ENCODE measurements at regions not wholly inside any gene's neighbourhood (a gene's known extent, or its start where the extent isn't known, plus 50 kb on each side); places are given as distances from the start of the nearest gene placed in this dataset.
"Not testable (repeated sequence)": the region's sequence is repeated elsewhere in the genome, so short reads cannot be mapped to it uniquely, and the experiment has no call there.

GRCh38 chr4:111959222-111959621, 186.0 kb upstream of the FAM241A start:
- H3K36me3 ChIP-seq (ENCODE audit: control insufficient read depth in 2 of 2, extremely low read depth in 1 of 2, insufficient read depth in 2 of 2, low read length in 2 of 2): no peaks in the 10 kb centered on the region
- no peak overlapping the region for H3K4me3 ChIP-seq (replicated peaks in 1 of 3; ENCODE audit: insufficient read depth in 1 of 3, low read depth in 1 of 3, low read length in 3 of 3)
- peak; percentile 71 for TF ChIP-seq FOS (IDR thresholded peaks at IDR 0.05; ENCODE audit: borderline replicate concordance, insufficient read depth, low read length)
- no peak for TF ChIP-seq GATA2 (IDR thresholded peaks at IDR 0.05; ENCODE audit: insufficient read depth, insufficient read length, low read depth, low read length)
- TF ChIP-seq JUN (IDR thresholded peaks at IDR 0.05; ENCODE audit: borderline replicate concordance, insufficient read depth, insufficient read length, low read depth): peak; percentile 47
- H3K27ac ChIP-seq (ENCODE audit: insufficient read depth, low read depth, low read length): no peak overlapping the region
- no peaks in the 10 kb centered on the region for H4K20me1 ChIP-seq (replicated peaks; ENCODE audit: control insufficient read depth, extremely low read depth, insufficient read depth, low read length)
- CTCF ChIA-PET: interaction anchor here (0.6 to 2.5 kb wide), 2 partner anchors 16 to 74 kb away, joined by 3 to 14 read pairs; no protein-coding TSS in a partner anchor
- H3K9me1 ChIP-seq (replicated peaks; ENCODE audit: control insufficient read depth, extremely low read depth, insufficient read depth, low read length): no peaks in the 10 kb centered on the region
- FAIRE-seq (no peak), DNase-seq (ENCODE audit: low read depth, low spot score) (peak; percentile 41)
- intact Hi-C loops (cut with micrococcal nuclease) (no loop called here), dilution Hi-C loops (cut with MboI; ENCODE audit: extremely low pct_ligation_motif_present, low sequenced_read_pairs) (no loop called here)
- no peak overlapping the region for H3K9ac ChIP-seq (replicated peaks; ENCODE audit: extremely low read depth, insufficient read depth, low read length)
- H3K9me3 ChIP-seq (replicated peaks; ENCODE audit: control insufficient read depth, insufficient read depth, low read length): no peaks in the 10 kb centered on the region
- no peak overlapping the region for H2AFZ ChIP-seq (ENCODE audit: low read depth, low read length)
- no peak overlapping the region for H3K4me2 ChIP-seq (ENCODE audit: insufficient read depth, low read length)
- POLR2A ChIA-PET: no interaction called here
- peaks cover 16% of the 10 kb centered on the region for H3K4me1 ChIP-seq (ENCODE audit: control insufficient read depth, extremely low read depth, insufficient read depth, low read length)
- H3K27me3 ChIP-seq (ENCODE audit: control insufficient read depth in 2 of 2, insufficient read depth in 2 of 2, low read length in 2 of 2): no peaks in the 10 kb centered on the region
- no TSS peak for BruUV-seq (replicated peaks)
- no peaks in the 10 kb centered on the region for H3K79me2 ChIP-seq (ENCODE audit: control insufficient read depth, insufficient read depth, low read length)

- Histone ChIP-seq H3K79me2 (ENCODE audit: control insufficient read depth, insufficient read depth, low read length) (no peaks in the 10 kb centered on the region), H3K27ac (ENCODE audit: insufficient read depth, low read depth, low read length) (no peak overlapping the region), H2AFZ (ENCODE audit: low read depth, low read length) (no peak overlapping the region), H3K9ac (replicated peaks; ENCODE audit: extremely low read depth, insufficient read depth, low read length) (no peak overlapping the region), H3K9me1 (replicated peaks; ENCODE audit: control insufficient read depth, extremely low read depth, insufficient read depth, low read length) (no peaks in the 10 kb centered on the region), H3K27me3 (ENCODE audit: control insufficient read depth in 2 of 2, insufficient read depth in 2 of 2, low read length in 2 of 2) (no peaks in the 10 kb centered on the region), H3K4me3 (replicated peaks in 1 of 3; ENCODE audit: insufficient read depth in 1 of 3, low read depth in 1 of 3, low read length in 3 of 3) (no peak overlapping the region), H3K4me2 (ENCODE audit: insufficient read depth, low read length) (no peak overlapping the region), H3K4me1 (ENCODE audit: control insufficient read depth, extremely low read depth, insufficient read depth, low read length) (peaks cover 16% of the 10 kb centered on the region), H3K9me3 (replicated peaks; ENCODE audit: control insufficient read depth, insufficient read depth, low read length) (no peaks in the 10 kb centered on the region), H3K36me3 (ENCODE audit: control insufficient read depth in 2 of 2, extremely low read depth in 1 of 2, insufficient read depth in 2 of 2, low read length in 2 of 2) (no peaks in the 10 kb centered on the region), H4K20me1 (replicated peaks; ENCODE audit: control insufficient read depth, extremely low read depth, insufficient read depth, low read length) (no peaks in the 10 kb centered on the region)
- intact Hi-C loops (cut with micrococcal nuclease) (no loop called here), dilution Hi-C loops (cut with MboI; ENCODE audit: extremely low pct_ligation_motif_present, low sequenced_read_pairs) (no loop called here)
- CTCF ChIA-PET: interaction anchor here (0.8 to 2.5 kb wide), 2 partner anchors 17 to 63 kb away, joined by 3 to 14 read pairs; no protein-coding TSS in a partner anchor
- peak; percentile 81 for TF ChIP-seq GATA2 (IDR thresholded peaks at IDR 0.05; ENCODE audit: insufficient read depth, insufficient read length, low read depth, low read length)
- TF ChIP-seq JUN (IDR thresholded peaks at IDR 0.05; ENCODE audit: borderline replicate concordance, insufficient read depth, insufficient read length, low read depth): peak; percentile 67
- no peak for TF ChIP-seq MAX (IDR thresholded peaks at IDR 0.05; ENCODE audit: insufficient read depth, insufficient read length)
- peak; percentile 21 for DNase-seq (ENCODE audit: low read depth, low spot score)
- BruUV-seq (replicated peaks): no TSS peak
- peak; percentile 83 for FAIRE-seq
- POLR2A ChIA-PET: no interaction called here
These were observed 185.0 kb upstream of the FAM241A start for GRCh38 chr4:111960241-111960667.

DNA sequence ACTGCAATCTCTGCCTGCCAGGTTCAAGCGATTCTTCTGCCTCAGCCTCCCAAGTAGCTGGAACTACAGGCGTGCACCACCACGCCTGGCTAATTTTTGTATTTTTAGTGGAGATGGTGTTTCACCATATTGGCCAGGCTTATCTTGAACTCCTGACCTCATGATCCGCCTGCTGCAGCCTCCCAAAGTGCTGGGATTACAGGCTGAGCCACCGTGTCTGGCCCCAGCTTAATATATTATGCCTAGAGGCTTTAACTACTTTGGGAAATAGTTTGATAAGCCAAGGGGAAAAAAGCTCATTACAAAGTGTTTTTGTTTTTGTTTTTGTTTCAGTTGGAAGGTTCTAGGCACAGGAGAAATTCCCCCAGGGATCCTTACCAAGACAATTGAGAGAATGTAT, 184.2 kb upstream of the FAM241A start:
- H3K9me1 ChIP-seq (replicated peaks; ENCODE audit: control insufficient read depth, extremely low read depth, insufficient read depth, low read length); BruUV-seq (replicated peaks); H3K9me3 ChIP-seq (replicated peaks; ENCODE audit: control insufficient read depth, insufficient read depth, low read length); DNase-seq (ENCODE audit: low read depth, low spot score); H3K27ac ChIP-seq (ENCODE audit: insufficient read depth, low read depth, low read length); intact Hi-C loops (cut with micrococcal nuclease); dilution Hi-C loops (cut with MboI; ENCODE audit: extremely low pct_ligation_motif_present, low sequenced_read_pairs); H3K4me2 ChIP-seq (ENCODE audit: insufficient read depth, low read length); H3K4me3 ChIP-seq (replicated peaks in 1 of 3; ENCODE audit: insufficient read depth in 1 of 3, low read depth in 1 of 3, low read length in 3 of 3); H3K79me2 ChIP-seq (ENCODE audit: control insufficient read depth, insufficient read depth, low read length); POLR2A ChIA-PET; H2AFZ ChIP-seq (ENCODE audit: low read depth, low read length); H3K36me3 ChIP-seq (ENCODE audit: control insufficient read depth in 2 of 2, extremely low read depth in 1 of 2, insufficient read depth in 2 of 2, low read length in 2 of 2); H3K27me3 ChIP-seq (ENCODE audit: control insufficient read depth in 2 of 2, insufficient read depth in 2 of 2, low read length in 2 of 2); H4K20me1 ChIP-seq (replicated peaks; ENCODE audit: control insufficient read depth, extremely low read depth, insufficient read depth, low read length); FAIRE-seq; H3K9ac ChIP-seq (replicated peaks; ENCODE audit: extremely low read depth, insufficient read depth, low read length): not testable (repeated sequence)
- CTCF ChIA-PET: interaction anchor here (2.5 kb wide), 1 partner anchor 17 kb away, joined by 14 read pairs; no protein-coding TSS in a partner anchor
- peaks cover 16% of the 10 kb centered on the region for H3K4me1 ChIP-seq (ENCODE audit: control insufficient read depth, extremely low read depth, insufficient read depth, low read length)

All from endothelial cell of umbilical vein (primary cell).